WTC11 (cell line): ENCODE measurements at regions not wholly inside any gene's neighbourhood (a gene's known extent, or its start where the extent isn't known, plus 50 kb on each side); places are given as distances from the start of the nearest gene placed in this dataset.

Experiments
- ATAC-seq: fragments of 200-7000 bp; cut with Tn5 transposase; 2 replicates; pipeline ENCODE4 v1.10.0; 2021; ENCODE audit warnings: mild to moderate bottlenecking, moderate library complexity
- CTCF ChIA-PET: fragments of 300-600 bp; sonication (Branson Sonifier 250); formaldehyde crosslinking; loops from one replicate; lab custom pipeline; 2021; ENCODE audit warnings: antibody characterized with exemption; lab: Charles Lee
- POLR2A ChIA-PET: fragments of 350-600 bp; sonication (Branson Sonifier 250); formaldehyde crosslinking; loops from one replicate; lab custom pipeline; 2021; ENCODE audit warnings: antibody characterized with exemption; lab: Charles Lee
- DNase-seq: peaks from one replicate; pipeline ENCODE4 v3.0.0; 2021; ENCODE audit warnings: low spot score
- H3K27ac Mint-ChIP-seq: 2 replicates; pipeline ENCODE4 v1.8.0; 2021; ENCODE audit warnings: mixed read lengths
- H3K27me3 Mint-ChIP-seq: 2 replicates; pipeline ENCODE4 v1.8.0; 2021; ENCODE audit warnings: low read depth, mild to moderate bottlenecking, moderate library complexity, mixed read lengths
- H3K36me3 Mint-ChIP-seq: 2 replicates; pipeline ENCODE4 v1.8.0; 2021; ENCODE audit warnings: mixed read lengths
- H3K4me1 Mint-ChIP-seq: 2 replicates; pipeline ENCODE4 v1.8.0; 2022; ENCODE audit warnings: mixed read lengths
- H3K4me3 Mint-ChIP-seq: 2 replicates; pipeline ENCODE4 v1.8.0; 2021; ENCODE audit warnings: mild to moderate bottlenecking, moderate library complexity, mixed read lengths
- H3K9me3 Mint-ChIP-seq: 2 replicates; pipeline ENCODE4 v1.8.0; 2021; ENCODE audit warnings: mixed read lengths
- ATF3 ChIP-seq: sonication (generic); formaldehyde crosslinking; conservative IDR thresholded peaks from 2 replicates; pipeline ENCODE4 v1.8.1; 2022; ENCODE audit warnings: mild to moderate bottlenecking, missing genetic modification reagents
- ATF6 ChIP-seq: sonication (generic); formaldehyde crosslinking; IDR thresholded peaks from 2 replicates; pipeline ENCODE4 v1.8.1; 2023; ENCODE audit warnings: mild to moderate bottlenecking, missing genetic modification reagents
- CDX4 ChIP-seq: fragments of 250-450 bp; sonication (Bioruptor Pico); IDR thresholded peaks from 2 replicates; pipeline ENCODE4 v1.9.0; 2021; ENCODE audit warnings: moderate library complexity, mild to moderate bottlenecking, inconsistent platforms, borderline replicate concordance
- CREM ChIP-seq: sonication (generic); formaldehyde crosslinking; IDR thresholded peaks from 2 replicates; pipeline ENCODE4 v1.8.1; 2022; ENCODE audit warnings: mild to moderate bottlenecking, missing genetic modification reagents, moderate library complexity
- CTCF ChIP-seq: fragments of 200-600 bp; IDR thresholded peaks from 2 replicates; pipeline ENCODE4 v1.8.0; 2022; ENCODE audit warnings: antibody characterized with exemption
- ETV6 ChIP-seq: sonication (generic); formaldehyde crosslinking; IDR thresholded peaks from 2 replicates; pipeline ENCODE4 v1.8.1; 2022; ENCODE audit warnings: mild to moderate bottlenecking, missing genetic modification reagents
- FOXP1 ChIP-seq: sonication (generic); formaldehyde crosslinking; IDR thresholded peaks from 2 replicates; pipeline ENCODE4 v1.8.0; 2022; ENCODE audit warnings: missing genetic modification reagents, mild to moderate bottlenecking, moderate library complexity, borderline replicate concordance
- FOXP4 ChIP-seq: sonication (generic); formaldehyde crosslinking; IDR thresholded peaks from 2 replicates; pipeline ENCODE4 v1.8.0; 2022; ENCODE audit warnings: mild to moderate bottlenecking, missing genetic modification reagents
- GRHL2 ChIP-seq: fragments of 250-450 bp; sonication (Bioruptor Pico); IDR thresholded peaks from 2 replicates; pipeline ENCODE4 v1.8.0; 2022; ENCODE audit warnings: mild to moderate bottlenecking, moderate library complexity; ENCODE audit not compliant: insufficient replicate concordance, severe bottlenecking
- IRF1 ChIP-seq: sonication (generic); formaldehyde crosslinking; IDR thresholded peaks from 2 replicates; pipeline ENCODE4 v1.8.0; 2023; ENCODE audit warnings: missing genetic modification reagents
- NFYB ChIP-seq: sonication (generic); formaldehyde crosslinking; conservative IDR thresholded peaks from 2 replicates; pipeline ENCODE4 v1.8.0; 2022; ENCODE audit warnings: low read depth, missing genetic modification reagents
- NR1H2 ChIP-seq: sonication (generic); formaldehyde crosslinking; IDR thresholded peaks from 2 replicates; pipeline ENCODE4 v1.9.0; 2021; ENCODE audit warnings: mild to moderate bottlenecking, moderate library complexity, missing genetic modification reagents
- NR3C1 ChIP-seq: sonication (generic); formaldehyde crosslinking; conservative IDR thresholded peaks from 2 replicates; pipeline ENCODE4 v1.8.1; 2023; ENCODE audit warnings: low read depth, mild to moderate bottlenecking, missing genetic modification reagents
- OVOL2 ChIP-seq: fragments of 250-450 bp; sonication (Bioruptor Pico); IDR thresholded peaks from 2 replicates; pipeline ENCODE4 v1.9.0; 2021; ENCODE audit warnings: mild to moderate bottlenecking, borderline replicate concordance
- SOX15 ChIP-seq: fragments of 250-450 bp; sonication (Bioruptor Pico); IDR thresholded peaks from 2 replicates; pipeline ENCODE4 v1.9.0; 2021; ENCODE audit warnings: mild to moderate bottlenecking
- TEAD4 ChIP-seq: sonication (generic); formaldehyde crosslinking; IDR thresholded peaks from 2 replicates; pipeline ENCODE4 v1.8.0; 2022; ENCODE audit warnings: mild to moderate bottlenecking, missing genetic modification reagents
- USF1 ChIP-seq: sonication (generic); formaldehyde crosslinking; IDR thresholded peaks from 2 replicates; pipeline ENCODE4 v1.8.0; 2022; ENCODE audit warnings: mild to moderate bottlenecking, missing genetic modification reagents
- USF2 ChIP-seq: sonication (generic); formaldehyde crosslinking; IDR thresholded peaks from 2 replicates; pipeline ENCODE4 v1.8.1; 2023; ENCODE audit warnings: mild to moderate bottlenecking, missing genetic modification reagents, moderate library complexity
- ZNF121 ChIP-seq: sonication (generic); formaldehyde crosslinking; IDR thresholded peaks from 2 replicates; pipeline ENCODE4 v1.8.0; 2023; ENCODE audit warnings: missing genetic modification reagents
- ZNF281 ChIP-seq: sonication (generic); formaldehyde crosslinking; IDR thresholded peaks from 2 replicates; pipeline ENCODE4 v1.8.0; 2023; ENCODE audit warnings: mild to moderate bottlenecking, missing genetic modification reagents
- ZNF396 ChIP-seq: fragments of 250-450 bp; sonication (Bioruptor Pico); IDR thresholded peaks from 2 replicates; pipeline ENCODE4 v1.8.0; 2021; ENCODE audit warnings: mild to moderate bottlenecking, moderate library complexity, borderline replicate concordance

GRCh38 chr12:86852451-86852850 lies 596.3 kb upstream of the MGAT4C start (continued):
- no peak for TF ChIP-seq ZNF281
- no peak for TF ChIP-seq NR3C1 (CRISPR knock-in tag)
- no peak for TF ChIP-seq CREM (CRISPR knock-in tag)
- TF ChIP-seq FOXP1 (CRISPR knock-in tag): no peak
- no peak for TF ChIP-seq CDX4 (CRISPR knock-in tag)
- TF ChIP-seq TEAD4 (CRISPR knock-in tag): no peak
- no peak for TF ChIP-seq ZNF121 (CRISPR knock-in tag)
- no peak for TF ChIP-seq SOX15 (CRISPR knock-in tag)
- TF ChIP-seq USF1 (CRISPR knock-in tag): no peak
- TF ChIP-seq CTCF: no peak
- no peak for TF ChIP-seq ZNF396 (CRISPR knock-in tag)
- TF ChIP-seq NR1H2 (CRISPR knock-in tag): no peak
- TF ChIP-seq ETV6 (CRISPR knock-in tag): no peak
- no peak for TF ChIP-seq FOXP4 (CRISPR knock-in tag)
- TF ChIP-seq, all 79 proteins: peak for 0

GRCh38 chr12:86838711-86839110 lies 582.5 kb upstream of the MGAT4C start:
- TF ChIP-seq NFYB (CRISPR knock-in tag) (no peak), OVOL2 (no peak), USF2 (CRISPR knock-in tag) (no peak), GRHL2 (CRISPR knock-in tag) (no peak), IRF1 (CRISPR knock-in tag) (no peak), ATF3 (no peak), FOXP1 (CRISPR knock-in tag) (no peak), ATF6 (CRISPR knock-in tag) (no peak), SOX15 (CRISPR knock-in tag) (no peak)
- ATAC-seq (peak; percentile 30; the same call in 1 of the 2 replicates), DNase-seq (no peak)
- ChIA-PET CTCF (interaction anchor here (0.6 kb wide), 1 partner anchor 319 kb away, joined by 3 read pairs; no protein-coding TSS in a partner anchor), POLR2A (interaction anchor here (0.6 kb wide), 1 partner anchor 473 kb away, joined by 3 read pairs; no protein-coding TSS in a partner anchor)
- no peaks in the 10 kb centered on the region for H3K9me3 Mint-ChIP-seq
- no peaks in the 10 kb centered on the region for H3K27me3 Mint-ChIP-seq
- H3K36me3 Mint-ChIP-seq: no peaks in the 10 kb centered on the region
- no peak overlapping the region for H3K4me3 Mint-ChIP-seq
- H3K4me1 Mint-ChIP-seq: peaks cover 34% of the 10 kb centered on the region
- peak overlapping the region; percentile 20; the same call in 1 of the 2 replicates for H3K27ac Mint-ChIP-seq
